ENCODE measurements at regions not wholly inside any gene's neighbourhood (a gene's known extent, or its start where the extent isn't known, plus 50 kb on each side); places are given as distances from the start of the nearest gene placed in this dataset.
A peak's percentile ranks its signal among the peaks of the same experiment; 100 is the strongest.

GRCh38 chr21:45592208-45592619 lies 50.0 kb upstream of the SLC19A1 start:
- intact Hi-C loops (cut with DNase I), result no loop called here
- no peak for ATAC-seq
- DNase-seq (ENCODE audit: low spot score), result peak; percentile 18

- peak; percentile 19 for DNase-seq (ENCODE audit: low spot score)
- intact Hi-C loops (cut with DNase I), result no loop called here
Observed at GRCh38 chr21:45592626-45593134, 50.4 kb upstream of the SLC19A1 start.

GRCh38 chr21:45593162-45594022 lies 50.1 kb upstream of the PCBP3 start:
- DNase-seq (ENCODE audit: low spot score) (peak; percentile 50), ATAC-seq (no peak)
- intact Hi-C loops (cut with DNase I), result no loop called here

More at GRCh38 chr21:45592626-45593134, 50.4 kb upstream of the SLC19A1 start:
- ATAC-seq, result no peak
